GM21717 (cell line): ENCODE measurements at regions not wholly inside any gene's neighbourhood (a gene's known extent, or its start where the extent isn't known, plus 50 kb on each side); places are given as distances from the start of the nearest gene placed in this dataset.
"Not testable (repeated sequence)": the region's sequence is repeated elsewhere in the genome, so short reads cannot be mapped to it uniquely, and the experiment has no call there.

ENCODE experiments used
- ATAC-seq: cut with Tn5 transposase; IDR thresholded peaks from one replicate; pipeline ENCODE4 v1.9.1; 2021; ENCODE audit warnings: mild to moderate bottlenecking, moderate library complexity; ENCODE audit not compliant: unreplicated experiment

- ATAC-seq: no peak
These were observed 377.2 kb downstream of the RAP2B start for GRCh38 chr3:153539263-153539662.

GRCh38 chr3:153545471-153545870 is 383.4 kb downstream of the RAP2B start:
- ATAC-seq: no peak

GRCh38 chr3:153547970-153548369 is 385.9 kb downstream of the RAP2B start:
- no peak for ATAC-seq

GRCh38 chr3:153549686-153550085 is 387.7 kb downstream of the RAP2B start:
- ATAC-seq: not testable (repeated sequence)

- ATAC-seq: no peak
These were observed 389.7 kb downstream of the RAP2B start for GRCh38 chr3:153551536-153552285.

GRCh38 chr3:153552887-153553604 is 391.0 kb downstream of the RAP2B start:
- ATAC-seq: no peak

- no peak for ATAC-seq
These were observed 391.5 kb downstream of the RAP2B start for GRCh38 chr3:153553605-153553945.

- no peak for ATAC-seq
These were observed 393.9 kb downstream of the RAP2B start for GRCh38 chr3:153555919-153556318.

- ATAC-seq: not testable (repeated sequence)
These were observed 397.3 kb downstream of the RAP2B start for GRCh38 chr3:153559366-153559765.

- no peak for ATAC-seq
These were observed 405.0 kb downstream of the RAP2B start for GRCh38 chr3:153567011-153567410.

GRCh38 chr3:153567556-153567955 is 405.5 kb downstream of the RAP2B start:
- ATAC-seq: no peak

GRCh38 chr3:153570481-153570880 is 408.5 kb downstream of the RAP2B start:
- not testable (repeated sequence) for ATAC-seq

GRCh38 chr3:153572165-153572564 is 410.1 kb downstream of the RAP2B start:
- no peak for ATAC-seq

GRCh38 chr3:153572654-153573053 is 410.6 kb downstream of the RAP2B start:
- no peak for ATAC-seq

- no peak for ATAC-seq
These were observed 411.5 kb downstream of the RAP2B start for GRCh38 chr3:153573481-153573880.

GRCh38 chr3:153574445-153574844 is 412.4 kb downstream of the RAP2B start:
- ATAC-seq: no peak

GRCh38 chr3:153577059-153577736 is 415.2 kb downstream of the RAP2B start:
- ATAC-seq: no peak

GRCh38 chr3:153578046-153578445 is 416.0 kb downstream of the RAP2B start:
- no peak for ATAC-seq

- no peak for ATAC-seq
These were observed 428.0 kb downstream of the RAP2B start for GRCh38 chr3:153590051-153590450.

- ATAC-seq: no peak
These were observed 429.7 kb downstream of the RAP2B start for GRCh38 chr3:153591561-153592245.

- ATAC-seq: no peak
These were observed 433.3 kb downstream of the RAP2B start for GRCh38 chr3:153595186-153595815.
